ENCODE measurements at regions not wholly inside any gene's neighbourhood (a gene's known extent, or its start where the extent isn't known, plus 50 kb on each side); places are given as distances from the start of the nearest gene placed in this dataset.
"Not testable (repeated sequence)": the region's sequence is repeated elsewhere in the genome, so short reads cannot be mapped to it uniquely, and the experiment has no call there.

DNA sequence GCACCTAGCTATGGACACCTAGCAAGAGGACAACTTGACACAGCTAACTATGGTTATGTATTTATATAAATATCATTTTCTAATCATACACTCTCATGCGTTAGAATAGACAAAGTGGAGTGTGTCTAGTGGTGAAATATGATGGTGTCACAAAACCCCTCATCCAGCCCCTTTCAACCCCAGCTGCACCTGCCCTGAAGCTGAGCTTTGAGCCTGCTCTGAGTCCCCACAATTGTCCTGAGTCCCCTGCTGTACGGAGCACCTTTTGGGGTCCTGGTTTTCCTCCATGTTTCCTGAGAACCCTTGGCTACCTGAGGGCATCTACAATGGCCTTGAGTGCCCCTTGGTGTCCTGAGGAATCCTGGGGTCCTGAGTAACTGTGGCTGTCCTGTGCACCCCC lies 1072.8 kb downstream of the TMEM121 start:
- DNase-seq (ENCODE audit: low read depth in 2 of 2) = no peak

DNA sequence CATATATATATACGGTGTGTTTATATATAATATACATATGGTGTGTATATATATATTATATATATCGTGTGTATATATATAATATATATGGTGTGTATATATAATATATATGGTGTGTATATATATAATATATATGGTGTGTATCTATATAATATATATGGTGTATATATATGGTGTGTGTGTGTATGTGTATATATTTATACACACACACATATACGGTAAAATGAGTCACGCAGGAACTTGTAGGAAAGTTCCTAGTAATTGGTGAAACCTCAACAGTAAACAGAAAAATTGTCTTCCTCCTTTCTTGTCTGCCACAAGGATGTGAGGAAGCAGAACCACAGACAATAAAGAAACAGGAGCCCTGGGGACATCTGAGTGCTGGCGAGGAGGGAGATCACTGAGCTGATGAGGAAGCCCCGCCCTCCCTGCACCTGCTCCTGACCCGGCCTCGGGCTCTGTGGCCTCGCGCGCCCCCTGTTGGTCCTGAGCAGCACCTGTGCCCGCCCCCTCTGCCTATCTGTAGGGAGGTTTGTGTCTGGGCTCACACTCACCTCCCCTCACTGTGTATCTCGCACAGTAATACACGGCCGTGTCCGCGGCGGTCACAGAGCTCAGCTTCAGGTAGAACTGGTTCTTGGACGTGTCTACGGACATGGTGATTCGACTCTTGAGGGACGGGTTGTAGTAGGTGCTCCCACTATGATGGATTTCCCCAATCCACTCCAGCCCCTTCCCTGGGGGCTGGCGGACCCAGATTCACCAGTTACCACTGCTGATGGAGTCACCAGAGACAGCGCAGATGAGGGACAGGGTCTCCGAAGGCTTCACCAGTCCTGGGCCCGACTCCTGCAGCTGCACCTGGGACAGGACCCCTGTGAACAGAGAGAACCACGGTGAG lies 1079.4 kb downstream of the TMEM121 start:
- DNase-seq (ENCODE audit: low read depth in 2 of 2) = peak; percentile 76 to 83

DNA sequence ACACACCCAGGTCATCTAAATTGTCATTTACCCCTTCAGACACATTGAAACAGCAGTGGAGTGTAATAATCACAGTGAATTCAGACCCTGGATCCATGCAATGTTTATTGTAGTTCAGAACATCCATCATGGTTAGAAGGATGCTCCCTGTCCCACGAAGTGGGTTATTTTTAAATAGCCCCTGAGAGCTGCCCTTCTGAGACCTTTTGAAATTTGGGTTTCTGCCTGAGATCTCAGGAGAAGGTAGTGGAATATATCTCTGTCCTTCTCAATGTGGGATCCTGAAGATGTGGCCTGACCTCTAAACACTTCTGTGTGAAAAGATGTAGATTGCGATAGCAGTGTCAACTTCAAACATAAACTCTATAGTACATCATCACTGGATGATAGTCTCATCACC lies 1080.6 kb downstream of the TMEM121 start:
- DNase-seq (ENCODE audit: low read depth in 2 of 2) = no peak

DNA sequence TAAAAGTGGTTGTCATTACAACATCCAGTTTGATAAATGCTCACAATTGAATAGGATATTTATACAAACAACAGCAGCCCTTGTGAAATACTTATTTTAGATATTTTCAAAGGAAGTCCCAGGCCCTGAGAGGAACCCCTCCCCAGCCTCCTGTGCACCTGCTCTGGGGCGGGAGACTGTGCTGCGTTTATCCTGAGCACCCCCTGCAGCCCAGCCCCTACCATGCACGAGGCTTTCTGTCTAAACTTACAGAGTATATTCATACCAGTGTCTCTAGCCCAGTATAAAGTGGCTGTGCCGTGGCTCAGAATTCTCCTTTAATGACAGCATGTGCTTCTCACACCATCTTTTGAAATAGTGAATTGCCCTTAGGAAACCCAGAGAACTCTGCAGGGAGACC lies 1084.3 kb downstream of the TMEM121 start:
- DNase-seq (ENCODE audit: low read depth in 2 of 2) = no peak

- no peak for DNase-seq (ENCODE audit: low read depth in 2 of 2)
These were observed 1086.9 kb downstream of the TMEM121 start for GRCh38 chr14:106613256-106613655.

- DNase-seq (ENCODE audit: low read depth in 2 of 2) = peak; percentile 75 to 89
These were observed 1092.1 kb downstream of the TMEM121 start for GRCh38 chr14:106618471-106618951.

DNA sequence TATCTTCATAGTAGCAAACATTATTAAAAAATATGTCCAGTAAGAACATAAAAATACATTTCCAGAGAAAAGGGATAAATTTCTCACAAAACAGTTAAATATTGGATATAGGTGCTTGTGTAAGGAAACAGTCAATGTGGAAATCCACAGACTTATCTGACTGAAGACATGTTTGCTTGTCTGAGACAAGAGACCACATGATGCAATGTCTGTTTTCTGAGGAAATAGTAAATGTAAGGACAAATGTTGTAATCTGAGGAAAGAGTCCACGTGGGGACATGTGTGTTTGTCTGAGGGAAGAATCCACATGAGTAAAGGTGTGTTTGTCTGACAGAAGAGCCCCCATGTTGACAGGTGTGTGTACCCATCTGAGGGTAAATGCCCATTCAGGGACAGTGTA lies 1093.2 kb downstream of the TMEM121 start:
- DNase-seq (ENCODE audit: low read depth in 2 of 2) = no peak

DNA sequence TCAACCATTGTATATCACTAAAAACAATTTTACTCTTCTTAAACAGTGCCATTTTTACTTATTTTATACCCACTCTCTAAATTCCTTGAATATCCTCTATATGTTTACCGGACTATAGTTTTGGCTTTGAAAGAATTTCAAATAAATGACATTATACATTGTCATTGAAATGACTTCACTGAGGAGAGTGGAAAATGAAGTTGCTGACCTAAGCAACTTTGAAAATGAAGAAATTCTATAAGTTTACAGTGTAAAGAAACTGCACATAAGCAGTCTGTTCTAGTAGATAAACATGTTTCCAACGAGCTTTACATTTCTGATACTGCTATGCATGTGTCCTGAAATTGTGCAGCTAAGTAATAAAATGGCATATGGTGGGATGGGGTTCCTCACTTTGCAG lies 1094.0 kb downstream of the TMEM121 start:
- no peak for DNase-seq (ENCODE audit: low read depth in 2 of 2)

- peak in 1 of 2 donors; percentile 5 for DNase-seq (ENCODE audit: low read depth in 2 of 2)
These were observed 1095.9 kb downstream of the TMEM121 start for GRCh38 chr14:106622200-106622745.

DNA sequence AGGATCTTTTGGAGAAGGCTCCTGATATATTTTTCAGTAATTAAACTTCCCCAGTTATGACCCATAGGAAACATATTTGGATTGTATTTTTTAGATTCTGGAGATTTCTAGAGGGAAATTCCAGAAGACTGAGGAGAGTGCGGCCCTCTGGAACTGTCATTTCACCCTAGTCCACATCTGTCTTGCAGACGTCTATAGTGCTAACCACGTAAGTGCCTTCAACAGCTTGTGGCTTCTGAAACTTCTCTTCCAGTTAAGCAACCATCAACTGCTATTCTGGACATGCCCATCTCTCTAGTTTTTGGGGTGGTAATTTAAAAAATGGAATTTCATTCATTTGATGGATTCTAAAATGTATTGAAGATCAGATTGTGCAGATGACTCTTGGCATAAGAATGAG lies 1098.8 kb downstream of the TMEM121 start:
- DNase-seq (ENCODE audit: low read depth in 2 of 2) = no peak

GRCh38 chr14:106626469-106626868 lies 1100.1 kb downstream of the TMEM121 start:
- not testable (repeated sequence) for DNase-seq (ENCODE audit: low read depth in 2 of 2)

DNA sequence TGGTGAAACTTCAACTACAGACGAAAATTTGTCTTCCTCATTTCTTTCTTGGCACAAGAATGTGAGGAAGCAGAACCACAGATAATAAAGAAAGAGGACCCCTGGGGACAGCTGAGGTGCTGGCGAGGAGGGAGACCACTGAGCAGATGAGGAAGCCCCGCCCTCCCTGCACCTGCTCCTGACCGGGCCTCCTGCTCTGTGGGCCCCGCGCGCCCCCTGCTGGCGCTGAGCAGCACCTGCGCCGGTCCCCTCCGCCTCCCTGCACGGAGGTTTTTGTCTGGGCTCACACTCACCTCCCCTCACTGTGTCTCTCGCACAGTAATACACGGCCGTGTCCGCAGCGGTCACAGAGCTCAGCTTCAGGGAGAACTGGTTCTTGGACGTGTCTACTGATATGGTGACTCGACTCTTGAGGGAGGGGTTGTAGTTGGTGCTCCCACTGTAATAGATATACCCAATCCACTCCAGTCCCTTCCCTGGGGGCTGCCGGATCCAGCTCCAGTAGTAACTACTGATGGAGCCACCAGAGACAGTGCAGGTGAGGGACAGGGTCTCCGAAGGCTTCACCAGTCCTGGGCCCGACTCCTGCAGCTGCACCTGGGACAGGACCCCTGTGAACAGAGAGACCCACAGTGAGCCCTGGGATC lies 1100.7 kb downstream of the TMEM121 start:
- DNase-seq (ENCODE audit: low read depth in 2 of 2) = peak; percentile 50 to 74

DNA sequence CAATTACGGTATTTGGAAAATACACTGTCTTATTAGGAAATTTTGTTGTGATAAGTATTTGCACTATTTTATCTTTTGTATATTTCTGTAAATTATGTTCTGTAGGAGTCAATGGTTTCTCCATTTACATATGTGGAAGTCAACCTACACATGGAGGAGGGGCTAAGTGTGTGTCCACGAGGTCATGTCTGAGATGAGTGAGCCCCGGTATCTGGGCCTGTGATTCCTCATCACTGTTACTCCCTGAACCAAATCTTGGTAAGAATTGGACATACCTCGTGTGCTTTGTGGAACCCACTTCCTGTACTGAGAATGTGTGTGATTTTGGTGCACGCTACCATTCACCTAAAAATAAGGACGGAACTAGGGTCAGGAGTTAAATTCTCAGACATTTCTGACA lies 1105.5 kb downstream of the TMEM121 start:
- no peak for DNase-seq (ENCODE audit: low read depth in 2 of 2)

DNA sequence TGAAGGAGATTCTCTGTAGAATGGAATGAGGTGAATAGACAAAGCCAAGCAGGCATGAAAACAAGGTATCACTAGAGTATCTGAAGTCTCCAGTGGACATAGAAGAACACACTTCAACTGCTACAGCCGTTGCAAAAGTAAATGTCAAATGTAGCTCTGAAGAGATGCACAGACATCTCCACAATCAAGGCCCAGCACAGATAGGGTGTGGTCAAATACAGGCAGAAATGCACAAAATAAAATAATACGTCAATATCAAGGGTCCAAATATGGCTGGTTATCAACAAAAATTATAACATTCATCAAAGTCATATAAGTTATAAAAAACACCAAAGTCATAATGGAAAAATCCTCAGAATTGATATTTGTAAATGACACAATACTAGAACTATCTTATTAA lies 1107.3 kb downstream of the TMEM121 start:
- DNase-seq (ENCODE audit: low read depth in 2 of 2) = no peak

DNA sequence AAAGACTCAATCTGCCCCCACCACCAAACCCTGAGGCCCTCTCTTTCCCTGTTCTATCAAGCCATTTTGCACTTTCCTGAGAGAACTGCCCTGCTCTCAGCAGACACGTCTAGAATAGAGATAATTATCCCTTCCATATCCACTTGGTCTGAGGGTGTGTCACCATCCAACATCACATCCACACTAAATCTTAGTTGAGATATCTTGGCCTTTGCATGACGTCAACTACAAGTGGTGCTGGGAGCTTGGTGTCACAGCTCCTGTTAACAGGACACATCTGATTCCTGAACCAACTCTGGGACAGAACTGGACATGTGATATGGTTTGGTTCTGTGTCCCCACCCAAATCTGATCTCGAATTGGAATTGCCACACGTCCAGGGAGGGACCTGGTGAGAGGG lies 1109.2 kb downstream of the TMEM121 start:
- no peak for DNase-seq (ENCODE audit: low read depth in 2 of 2)

- DNase-seq (ENCODE audit: low read depth in 2 of 2) = peak in 1 of 2 donors; percentile 5
These were observed 1112.5 kb downstream of the TMEM121 start for GRCh38 chr14:106638786-106639452.

GRCh38 chr14:106642090-106642489 lies 1115.7 kb downstream of the TMEM121 start:
- DNase-seq (ENCODE audit: low read depth in 2 of 2) = no peak

DNA sequence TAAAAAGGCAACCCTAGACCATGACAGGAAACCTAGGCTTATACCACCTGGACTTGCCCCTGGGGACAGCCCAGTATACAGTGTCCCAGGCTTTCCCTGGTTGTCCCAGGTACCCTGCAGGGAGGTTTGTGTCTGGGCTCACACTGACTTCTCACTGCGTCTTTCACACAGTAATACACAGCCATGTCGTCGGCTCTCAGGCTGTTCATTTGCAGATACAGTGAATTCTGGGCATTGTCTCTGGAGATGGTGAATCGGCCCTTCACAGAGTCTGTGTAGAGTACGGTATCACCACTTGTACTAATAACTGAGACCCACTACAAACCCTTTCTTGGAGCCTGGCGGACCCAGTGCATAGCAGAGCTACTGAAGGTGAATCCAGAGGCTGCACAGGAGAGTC lies 1116.6 kb downstream of the TMEM121 start:
- not testable (repeated sequence) for DNase-seq (ENCODE audit: low read depth in 2 of 2)

GRCh38 chr14:106648874-106649273 lies 1122.5 kb downstream of the TMEM121 start:
- not testable (repeated sequence) for DNase-seq (ENCODE audit: low read depth in 2 of 2)

DNA sequence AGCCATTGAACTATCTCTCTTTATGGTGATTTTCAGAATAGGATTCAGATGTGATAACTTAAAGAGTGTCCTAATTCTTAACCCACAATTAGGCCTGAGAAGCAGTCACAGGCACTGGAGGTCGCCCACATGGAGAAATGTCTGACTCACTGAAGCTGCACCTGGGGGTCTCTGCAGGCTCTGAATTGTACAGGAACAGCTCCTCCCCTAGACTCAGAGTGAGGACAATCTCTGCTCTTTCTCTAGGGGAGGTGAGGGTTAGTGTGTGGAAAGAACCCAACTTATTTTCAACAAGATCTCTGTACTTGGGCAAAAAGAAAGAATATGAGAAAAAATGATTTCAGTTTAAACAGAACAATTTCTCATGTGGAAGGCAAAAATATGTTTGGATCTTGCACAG lies 1124.6 kb downstream of the TMEM121 start:
- DNase-seq (ENCODE audit: low read depth in 2 of 2) = no peak

DNA sequence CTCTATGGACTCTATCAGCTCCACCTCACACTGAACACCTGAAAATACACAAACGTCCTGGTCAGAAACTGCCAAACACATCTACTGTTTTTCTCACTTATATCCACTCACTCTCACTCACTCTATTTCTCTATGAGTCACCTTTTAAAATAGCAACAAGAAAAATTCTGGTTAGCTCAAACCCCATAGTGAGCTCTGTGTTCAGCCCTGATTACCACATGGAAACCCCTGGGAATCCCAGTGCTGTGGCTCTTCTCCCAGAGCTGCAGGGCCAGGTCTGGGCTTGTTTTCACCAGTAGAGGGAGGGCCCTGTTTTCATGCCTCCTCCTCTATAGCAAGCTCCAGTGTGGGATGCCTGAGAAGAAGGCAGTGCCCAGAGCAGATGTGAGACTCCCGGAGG lies 1126.1 kb downstream of the TMEM121 start:
- no peak for DNase-seq (ENCODE audit: low read depth in 2 of 2)

GRCh38 chr14:106657460-106657859 lies 1131.1 kb downstream of the TMEM121 start:
- DNase-seq (ENCODE audit: low read depth in 2 of 2) = peak; percentile 50 to 52
